Breast epithelium (tissue), 4 donors: ENCODE measurements at regions not wholly inside any gene's neighbourhood (a gene's known extent, or its start where the extent isn't known, plus 50 kb on each side); places are given as distances from the start of the nearest gene placed in this dataset.

ENCODE experiments used
- DNase-seq, 2 donors: peaks; one replicate each; pipeline ENCODE4 v3.0.0-alpha.2; 2019; ENCODE audit warnings: low spot score in 2 of 2
- H3K27ac ChIP-seq, 2 donors: fragments of 200-600 bp; sonication (generic) in 1 of 2; one replicate each; pipeline ENCODE4 v1.5.1; 2016 to 2019; ENCODE audit warnings: mild to moderate bottlenecking in 1 of 2
- H3K27me3 ChIP-seq, 2 donors: fragments of 200-600 bp; sonication (generic) in 1 of 2; one replicate each; pipeline versions ENCODE4 v1.5.1 to v1.6.0; 2017 to 2019; ENCODE audit warnings: control low read depth in 1 of 2, mild to moderate bottlenecking in 1 of 2
- H3K36me3 ChIP-seq: fragments of 200-600 bp; one replicate; pipeline ENCODE4 v1.5.1; 2019
- H3K4me1 ChIP-seq, 2 donors: fragments of 200-600 bp; sonication (generic); one replicate each; pipeline ENCODE4 v1.5.1; 2016 to 2019; ENCODE audit warnings: control low read depth in 1 of 2
- H3K4me3 ChIP-seq, 3 donors: fragments of 200-600 bp; sonication (generic); 1 replicate in 2 of 3; 2 replicates in 1 of 3; pipeline ENCODE4 v1.5.1; 2016 to 2019; ENCODE audit warnings: mild to moderate bottlenecking in 3 of 3, moderate library complexity in 2 of 3
- H3K9me3 ChIP-seq, 2 donors: fragments of 200-600 bp; sonication (generic) in 1 of 2; one replicate each; pipeline ENCODE4 v1.5.1; 2016 to 2019; ENCODE audit warnings: control low read depth in 1 of 2
- POLR2A ChIP-seq: fragments of 450-650 bp; IDR thresholded peaks from one replicate; pipeline ENCODE4 v1.6.1; 2016; ENCODE audit warnings: antibody characterized with exemption, mild to moderate bottlenecking, moderate library complexity
- POLR2AphosphoS5 ChIP-seq, 3 donors: sonication (generic); formaldehyde crosslinking; IDR thresholded peaks; one replicate each; pipeline ENCODE4 v1.6.1; 2017; ENCODE audit warnings: antibody characterized with exemption in 3 of 3
- intact Hi-C: fragments of 100-400 bp; cut with DNase I; formaldehyde crosslinking; loops from one replicate; pipeline ENCODE4 v1.15.1; 2023; ENCODE audit warnings: low total_unique reads
- TF ChIP-seq, protein P1 (sequence below), 3 donors: fragments of 450-650 bp; IDR thresholded peaks; one replicate each; pipeline ENCODE4 v1.5.1; 2016 to 2017; ENCODE audit warnings: antibody characterized with exemption in 3 of 3, mild to moderate bottlenecking in 3 of 3, moderate library complexity in 3 of 3

DNA sequence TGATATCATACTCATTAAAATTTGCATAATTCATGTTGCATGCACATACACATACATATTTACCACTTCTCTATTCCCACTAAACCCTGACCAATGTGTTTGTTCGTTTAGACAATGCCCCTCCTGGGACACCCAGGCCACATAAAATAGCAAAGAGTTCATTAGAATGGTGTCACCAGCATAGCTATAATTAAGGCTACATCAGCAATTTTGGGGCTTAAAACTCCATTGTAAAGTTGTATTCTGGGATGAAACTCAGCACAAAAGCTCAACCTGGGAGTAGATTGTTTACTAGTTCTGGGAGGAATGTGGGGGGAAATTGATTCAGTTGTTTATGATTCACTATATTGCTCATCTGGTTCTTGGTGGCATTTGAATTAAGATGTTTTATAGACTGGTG is 522.2 kb upstream of the SUCLG2 start:
- H3K27me3 ChIP-seq: no peaks in the 10 kb centered on the region
- no peak overlapping the region for H3K27ac ChIP-seq
- H3K9me3 ChIP-seq: peaks cover 13 to 35% of the 10 kb centered on the region in 2 donors
- no peak for DNase-seq
- TF ChIP-seq, protein P1, sequence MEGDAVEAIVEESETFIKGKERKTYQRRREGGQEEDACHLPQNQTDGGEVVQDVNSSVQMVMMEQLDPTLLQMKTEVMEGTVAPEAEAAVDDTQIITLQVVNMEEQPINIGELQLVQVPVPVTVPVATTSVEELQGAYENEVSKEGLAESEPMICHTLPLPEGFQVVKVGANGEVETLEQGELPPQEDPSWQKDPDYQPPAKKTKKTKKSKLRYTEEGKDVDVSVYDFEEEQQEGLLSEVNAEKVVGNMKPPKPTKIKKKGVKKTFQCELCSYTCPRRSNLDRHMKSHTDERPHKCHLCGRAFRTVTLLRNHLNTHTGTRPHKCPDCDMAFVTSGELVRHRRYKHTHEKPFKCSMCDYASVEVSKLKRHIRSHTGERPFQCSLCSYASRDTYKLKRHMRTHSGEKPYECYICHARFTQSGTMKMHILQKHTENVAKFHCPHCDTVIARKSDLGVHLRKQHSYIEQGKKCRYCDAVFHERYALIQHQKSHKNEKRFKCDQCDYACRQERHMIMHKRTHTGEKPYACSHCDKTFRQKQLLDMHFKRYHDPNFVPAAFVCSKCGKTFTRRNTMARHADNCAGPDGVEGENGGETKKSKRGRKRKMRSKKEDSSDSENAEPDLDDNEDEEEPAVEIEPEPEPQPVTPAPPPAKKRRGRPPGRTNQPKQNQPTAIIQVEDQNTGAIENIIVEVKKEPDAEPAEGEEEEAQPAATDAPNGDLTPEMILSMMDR (IDR thresholded peaks at IDR 0.05): no peak
- TF ChIP-seq POLR2A (no peak), POLR2AphosphoS5 (IDR thresholded peaks at IDR 0.05) (no peak)
- no peaks in the 10 kb centered on the region for H3K36me3 ChIP-seq
- intact Hi-C loops: no loop called here
- H3K4me3 ChIP-seq: no peak overlapping the region
- no peaks in the 10 kb centered on the region for H3K4me1 ChIP-seq

DNA sequence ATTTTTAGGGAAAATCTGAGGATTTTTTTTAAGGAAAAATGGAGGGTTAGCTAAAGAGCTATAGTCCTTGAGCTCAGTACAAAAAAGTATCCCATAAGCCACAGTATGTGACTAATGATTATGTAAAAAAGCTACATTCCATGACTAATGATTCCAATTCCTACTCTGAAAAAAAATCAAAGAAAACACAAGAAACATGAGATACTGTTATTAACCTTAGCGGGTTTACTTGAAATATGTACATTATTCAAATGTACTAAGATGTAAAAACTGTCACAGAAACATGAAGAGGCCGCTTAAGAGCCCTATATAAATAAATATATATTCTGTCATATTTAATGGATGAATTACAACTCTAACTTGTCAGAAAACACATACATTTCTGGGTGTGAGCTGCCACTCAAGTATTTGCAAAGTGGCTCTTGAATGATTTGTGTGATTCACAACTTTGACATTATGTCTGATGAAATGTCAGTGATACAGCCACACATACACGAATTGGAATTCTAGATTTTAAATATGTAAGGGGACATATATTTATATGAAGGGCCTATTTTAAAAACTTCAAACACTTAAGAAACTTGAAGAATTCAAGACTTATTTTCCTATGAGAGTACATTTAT is 518.7 kb upstream of the SUCLG2 start:
- TF ChIP-seq, protein P1 (IDR thresholded peaks at IDR 0.05): no peak
- TF ChIP-seq POLR2A (no peak), POLR2AphosphoS5 (IDR thresholded peaks at IDR 0.05) (no peak)
- intact Hi-C loops: no loop called here
- no peaks in the 10 kb centered on the region for H3K27me3 ChIP-seq

DNA sequence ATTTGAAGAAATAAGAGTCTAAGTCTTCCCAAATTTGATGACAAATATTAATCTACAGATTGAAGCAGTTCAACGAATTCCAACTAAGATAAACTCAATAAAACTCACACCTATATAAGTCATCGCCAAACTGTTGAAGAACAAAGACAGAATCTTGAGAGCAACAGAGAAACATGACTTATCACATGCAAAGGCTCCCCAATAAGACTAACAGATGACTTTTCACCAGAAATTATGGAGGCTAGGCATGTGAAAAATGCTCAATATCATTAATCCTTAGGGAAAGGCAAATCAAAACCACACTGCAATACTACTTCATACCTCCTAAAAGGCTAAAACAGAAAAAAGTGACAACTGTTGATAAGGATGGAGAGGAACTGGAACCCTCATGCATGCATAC is 517.6 kb upstream of the SUCLG2 start:
- H3K4me1 ChIP-seq: no peaks in the 10 kb centered on the region
- intact Hi-C loops: no loop called here
- DNase-seq: no peak
- H3K27ac ChIP-seq: no peak overlapping the region
- H3K36me3 ChIP-seq: no peaks in the 10 kb centered on the region
- TF ChIP-seq POLR2AphosphoS5 (IDR thresholded peaks at IDR 0.05) (no peak), POLR2A (no peak)
- TF ChIP-seq, protein P1 (IDR thresholded peaks at IDR 0.05): no peak
- H3K27me3 ChIP-seq: no peaks in the 10 kb centered on the region
- peaks cover 13 to 55% of the 10 kb centered on the region in 2 donors for H3K9me3 ChIP-seq
- no peak overlapping the region for H3K4me3 ChIP-seq

More for the DNA sequence above, 518.7 kb upstream of the SUCLG2 start:
- Histone ChIP-seq H3K27ac (no peak overlapping the region), H3K4me3 (no peak overlapping the region), H3K36me3 (no peaks in the 10 kb centered on the region), H3K4me1 (no peaks in the 10 kb centered on the region), H3K9me3 (peaks cover 13 to 55% of the 10 kb centered on the region in 2 donors)
- DNase-seq: no peak

DNA sequence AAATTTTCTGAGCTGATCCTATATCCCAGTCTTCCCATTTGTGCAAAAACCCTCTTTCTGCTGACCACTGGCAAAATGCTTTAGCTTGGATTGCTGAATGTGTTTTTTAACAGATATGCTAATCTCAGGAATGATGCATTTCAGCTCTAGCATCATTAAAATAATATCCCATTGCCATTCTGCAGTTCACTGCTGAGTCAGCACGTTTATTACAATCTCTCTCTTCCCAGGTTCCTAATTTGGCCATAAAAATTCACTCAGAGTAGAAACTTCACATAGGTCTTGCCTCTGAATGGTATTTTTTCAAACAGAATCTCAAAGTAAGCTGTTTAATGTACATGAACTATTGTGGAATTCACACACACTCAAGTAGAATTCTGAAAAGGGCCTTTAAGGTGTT is 509.6 kb upstream of the SUCLG2 start:
- DNase-seq: no peak
- no peak overlapping the region for H3K27ac ChIP-seq
- no peaks in the 10 kb centered on the region for H3K36me3 ChIP-seq
- no peaks in the 10 kb centered on the region for H3K27me3 ChIP-seq
- no peak overlapping the region for H3K4me3 ChIP-seq
- no peaks in the 10 kb centered on the region for H3K9me3 ChIP-seq
- TF ChIP-seq, protein P1 (IDR thresholded peaks at IDR 0.05): no peak
- TF ChIP-seq POLR2AphosphoS5 (IDR thresholded peaks at IDR 0.05): no peak
- no peak for TF ChIP-seq POLR2A
- H3K4me1 ChIP-seq: no peaks in the 10 kb centered on the region
- intact Hi-C loops: no loop called here

DNA sequence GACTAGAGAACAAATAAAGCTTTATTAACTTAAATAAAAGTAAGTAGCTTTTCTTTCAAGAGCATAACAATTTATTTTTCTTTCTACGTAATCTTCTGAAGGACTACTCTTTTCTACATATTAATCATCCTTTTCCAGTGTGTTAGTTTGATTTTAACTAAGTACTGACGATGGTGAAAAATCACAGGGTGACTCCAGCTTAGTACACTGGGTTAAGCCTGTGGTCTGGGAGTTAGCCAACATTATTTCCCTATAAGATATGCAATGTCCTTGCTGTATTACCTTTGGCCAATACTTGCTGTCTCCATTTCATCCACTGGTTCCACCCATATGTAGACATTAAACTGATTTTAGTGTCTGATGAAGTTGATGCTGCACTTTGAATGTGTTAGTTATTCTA is 508.6 kb upstream of the SUCLG2 start:
- H3K4me1 ChIP-seq: no peaks in the 10 kb centered on the region
- H3K4me3 ChIP-seq: no peak overlapping the region
- no peaks in the 10 kb centered on the region for H3K36me3 ChIP-seq
- no peak overlapping the region for H3K27ac ChIP-seq
- no peak for DNase-seq
- no peaks in the 10 kb centered on the region for H3K9me3 ChIP-seq
- H3K27me3 ChIP-seq: no peaks in the 10 kb centered on the region
- intact Hi-C loops: no loop called here
- TF ChIP-seq POLR2AphosphoS5 (IDR thresholded peaks at IDR 0.05): no peak

DNA sequence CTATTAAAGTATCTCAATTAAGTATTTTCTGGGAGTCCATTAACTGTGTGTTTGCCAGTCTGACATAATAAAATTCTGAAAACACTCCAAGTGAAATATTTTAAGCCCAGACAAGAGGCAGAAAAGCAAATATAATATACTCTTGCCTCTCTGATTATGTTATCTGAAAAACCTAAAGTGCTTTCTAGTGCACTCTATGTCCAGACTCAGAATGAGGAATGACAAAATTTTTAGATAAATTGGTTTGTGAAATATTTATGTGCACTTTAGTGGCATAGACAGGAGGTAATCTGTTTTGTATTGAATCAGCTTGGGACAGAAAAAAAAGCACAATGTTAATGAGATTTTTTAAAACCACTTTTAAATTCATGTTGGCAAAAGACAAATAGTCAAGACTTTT is 508.2 kb upstream of the SUCLG2 start:
- Histone ChIP-seq H3K27ac (no peak overlapping the region), H3K4me3 (no peak overlapping the region), H3K4me1 (no peaks in the 10 kb centered on the region), H3K27me3 (no peaks in the 10 kb centered on the region), H3K36me3 (no peaks in the 10 kb centered on the region), H3K9me3 (no peaks in the 10 kb centered on the region)
- TF ChIP-seq POLR2A (no peak), POLR2AphosphoS5 (IDR thresholded peaks at IDR 0.05) (no peak)
- TF ChIP-seq, protein P1 (IDR thresholded peaks at IDR 0.05): no peak
- intact Hi-C loops: no loop called here
- no peak for DNase-seq
